HG02798 (cell line): ENCODE measurements at regions not wholly inside any gene's neighbourhood (a gene's known extent, or its start where the extent isn't known, plus 50 kb on each side); places are given as distances from the start of the nearest gene placed in this dataset.
"Not testable (repeated sequence)": the region's sequence is repeated elsewhere in the genome, so short reads cannot be mapped to it uniquely, and the experiment has no call there.

ENCODE experiments used
- ATAC-seq: cut with Tn5 transposase; IDR thresholded peaks from one replicate; pipeline ENCODE4 v1.9.1; 2021; ENCODE audit warnings: mild to moderate bottlenecking; ENCODE audit not compliant: unreplicated experiment, poor library complexity

GRCh38 chrY:20891440-20892160, 135.7 kb downstream of the RPS4Y2 start:
- peak; percentile 87 for ATAC-seq

- ATAC-seq: not testable (repeated sequence)
Measured at GRCh38 chrY:20925350-20926091, 169.6 kb downstream of the RPS4Y2 start.

GRCh38 chrY:20929691-20930342, 173.9 kb downstream of the RPS4Y2 start:
- no peak for ATAC-seq

GRCh38 chrY:20936709-20937251, 180.9 kb downstream of the RPS4Y2 start:
- ATAC-seq: not testable (repeated sequence)

GRCh38 chrY:20961512-20961911, 205.6 kb downstream of the RPS4Y2 start:
- no peak for ATAC-seq

GRCh38 chrY:20967828-20968227, 211.9 kb downstream of the RPS4Y2 start:
- ATAC-seq: no peak

- ATAC-seq: no peak
Measured at GRCh38 chrY:20968237-20968636, 212.3 kb downstream of the RPS4Y2 start.

- no peak for ATAC-seq
Measured at GRCh38 chrY:20971371-20971770, 215.5 kb downstream of the RPS4Y2 start.

- no peak for ATAC-seq
Measured at GRCh38 chrY:20986037-20986436, 230.1 kb downstream of the RPS4Y2 start.

- ATAC-seq: no peak
Measured at GRCh38 chrY:20990123-20990522, 234.2 kb downstream of the RPS4Y2 start.

GRCh38 chrY:20990869-20991548, 235.1 kb downstream of the RPS4Y2 start:
- peak; percentile 99 for ATAC-seq

- ATAC-seq: no peak
Measured at GRCh38 chrY:20997355-20997754, 241.4 kb downstream of the RPS4Y2 start.

GRCh38 chrY:20998016-20998415, 242.1 kb downstream of the RPS4Y2 start:
- no peak for ATAC-seq

GRCh38 chrY:20998483-20998882, 242.6 kb downstream of the RPS4Y2 start:
- no peak for ATAC-seq

GRCh38 chrY:21001102-21001501, 245.2 kb downstream of the RPS4Y2 start:
- ATAC-seq: no peak

- no peak for ATAC-seq
Measured at GRCh38 chrY:21003059-21003458, 247.2 kb downstream of the RPS4Y2 start.

- no peak for ATAC-seq
Measured at GRCh38 chrY:21005531-21005930, 249.6 kb downstream of the RPS4Y2 start.

- ATAC-seq: no peak
Measured at GRCh38 chrY:21021811-21022210, 265.9 kb downstream of the RPS4Y2 start.

GRCh38 chrY:21022326-21023044, 266.6 kb downstream of the RPS4Y2 start:
- no peak for ATAC-seq

GRCh38 chrY:21023906-21024305, 268.0 kb downstream of the RPS4Y2 start:
- ATAC-seq: no peak
